GM21447 (cell line): ENCODE measurements at regions not wholly inside any gene's neighbourhood (a gene's known extent, or its start where the extent isn't known, plus 50 kb on each side); places are given as distances from the start of the nearest gene placed in this dataset.
"Not testable (repeated sequence)": the region's sequence is repeated elsewhere in the genome, so short reads cannot be mapped to it uniquely, and the experiment has no call there.

ENCODE experiments used
- ATAC-seq: cut with Tn5 transposase; IDR thresholded peaks from one replicate; pipeline ENCODE4 v1.9.1; 2021; ENCODE audit not compliant: unreplicated experiment

DNA sequence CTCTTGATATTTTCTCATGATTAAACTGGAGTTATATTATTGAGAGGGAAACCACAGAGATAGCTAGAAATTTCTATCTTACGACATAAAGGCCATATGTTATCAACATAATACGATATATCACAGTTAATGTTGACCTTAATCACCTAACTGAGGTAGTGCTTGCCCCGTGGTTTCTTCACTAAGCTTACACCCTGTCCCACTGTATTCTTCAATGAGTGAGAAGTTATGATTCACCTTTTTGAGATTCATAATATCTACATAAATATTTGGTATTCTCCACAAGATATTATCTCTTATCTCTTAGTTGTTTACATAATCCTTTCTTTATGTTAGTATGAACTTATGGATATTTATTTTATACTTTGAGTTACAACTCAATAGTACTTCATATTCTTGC is 1714.1 kb downstream of the BRINP3 start:
- ATAC-seq: no peak

- no peak for ATAC-seq
These were observed 1708.5 kb downstream of the BRINP3 start for GRCh38 chr1:188769181-188769580.

DNA sequence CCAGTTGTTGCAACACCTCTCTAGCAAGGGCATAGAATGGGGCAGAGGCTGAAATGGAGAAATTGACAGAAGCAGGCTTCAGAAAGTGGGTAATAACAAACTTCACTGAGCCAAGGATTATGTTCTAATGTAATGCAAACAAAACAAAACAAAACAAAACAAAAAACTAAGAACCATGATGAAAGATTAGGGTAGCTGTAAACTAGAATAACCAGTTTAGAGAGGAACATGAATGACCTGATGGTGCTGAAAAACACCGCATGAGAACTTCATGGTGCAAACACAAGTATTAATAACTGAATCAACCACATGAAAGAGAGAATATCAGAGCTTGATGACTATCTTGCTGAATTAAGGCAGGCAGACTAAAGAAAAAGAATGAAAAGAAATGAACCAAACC is 1707.7 kb downstream of the BRINP3 start:
- ATAC-seq: no peak

GRCh38 chr1:188778578-188778977 is 1699.1 kb downstream of the BRINP3 start:
- ATAC-seq: no peak

- ATAC-seq: peak; percentile 87
These were observed 1695.3 kb downstream of the BRINP3 start for GRCh38 chr1:188782220-188782841.

DNA sequence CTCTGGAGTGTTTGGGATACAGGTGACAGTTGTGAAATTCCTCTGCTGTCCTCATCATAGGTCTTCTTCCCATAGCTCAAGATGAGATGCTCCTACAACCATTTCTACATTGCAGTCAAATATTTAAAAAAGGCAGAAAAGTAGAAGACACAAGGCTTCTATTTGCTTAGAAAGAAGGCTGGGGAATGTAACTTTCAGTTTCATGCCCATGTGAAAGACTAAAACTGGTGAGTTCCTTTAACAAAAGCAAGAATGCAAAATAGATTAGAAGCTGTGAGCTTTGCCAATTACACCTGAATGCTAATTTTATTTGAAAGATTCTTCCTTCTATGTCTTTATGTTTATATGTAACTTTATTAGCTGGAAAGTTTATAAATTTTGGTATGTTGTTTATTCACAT is 1682.7 kb downstream of the BRINP3 start:
- no peak for ATAC-seq

DNA sequence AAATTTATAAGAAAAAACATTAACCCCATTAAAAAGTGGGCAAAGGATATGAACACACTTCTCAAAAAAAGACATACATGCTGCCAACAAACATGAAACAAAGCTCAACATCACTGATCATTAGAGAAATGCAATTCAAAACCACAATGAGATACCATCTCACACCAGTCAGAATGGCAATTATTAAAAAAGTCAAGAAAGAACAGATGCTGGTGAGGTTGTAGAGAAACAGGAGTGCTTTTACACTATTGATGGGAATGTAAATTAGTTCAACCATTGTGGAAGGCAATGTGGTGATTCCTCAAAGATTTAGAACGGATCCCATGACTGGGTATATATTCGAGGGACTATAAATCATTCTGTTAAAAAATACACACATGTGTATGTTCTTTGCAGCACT is 1665.5 kb downstream of the BRINP3 start:
- not testable (repeated sequence) for ATAC-seq

DNA sequence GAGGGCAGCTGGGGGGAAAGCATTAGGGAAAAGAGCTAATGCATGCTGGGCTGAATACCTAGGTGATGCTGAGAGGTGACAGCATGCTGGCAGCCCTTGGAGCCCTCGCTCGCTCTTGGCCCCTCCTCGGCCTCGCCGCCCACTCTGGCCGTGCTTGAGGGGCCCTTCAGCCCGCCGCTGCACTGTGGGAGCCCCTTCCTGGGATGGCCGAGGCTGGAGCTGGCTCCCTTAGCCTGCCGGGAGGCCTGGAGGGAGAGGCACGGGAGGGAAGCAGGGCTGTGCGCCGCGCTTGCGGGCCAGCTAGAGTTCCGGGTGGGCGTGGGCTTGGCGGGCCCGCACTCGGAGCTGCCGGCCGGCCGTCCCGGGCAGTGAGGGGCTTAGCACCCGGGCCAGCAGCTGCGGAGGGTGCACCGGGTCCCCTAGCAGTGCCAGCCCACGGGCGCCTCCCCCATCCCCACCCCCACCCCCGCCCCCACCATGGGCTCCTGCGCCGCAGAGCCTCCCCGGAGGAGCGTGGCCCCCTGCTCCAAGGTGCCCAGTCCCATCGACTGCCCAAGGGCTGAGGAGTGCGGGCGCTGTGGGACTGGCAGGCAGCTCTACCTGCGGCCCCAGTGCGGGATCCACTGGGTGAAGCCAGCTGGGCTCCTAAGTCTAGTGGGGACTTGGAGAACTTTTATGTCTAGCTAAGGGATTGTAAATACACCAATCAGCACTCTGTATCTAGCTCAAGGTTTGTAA is 1664.7 kb downstream of the BRINP3 start:
- ATAC-seq: not testable (repeated sequence)

- ATAC-seq: no peak
These were observed 1659.8 kb downstream of the BRINP3 start for GRCh38 chr1:188817814-188818213.

DNA sequence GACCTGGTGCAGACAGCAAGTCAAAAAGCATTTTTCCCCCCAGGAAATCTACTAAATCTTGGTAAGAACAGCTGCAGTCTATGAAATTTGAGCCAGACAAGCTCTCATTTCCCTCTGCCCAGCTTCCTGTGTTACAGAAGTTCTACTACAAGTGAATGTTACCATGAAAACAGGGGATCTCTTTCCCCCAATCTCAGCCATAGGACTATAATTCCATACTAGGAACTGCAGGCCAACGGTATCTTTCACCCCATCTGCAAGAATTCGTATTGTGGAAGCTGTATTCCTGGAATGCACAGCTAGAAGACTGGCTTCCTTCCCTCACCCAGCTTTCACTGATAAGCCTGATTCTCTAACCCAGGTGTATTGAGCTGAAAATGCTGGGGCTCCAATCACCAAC is 1655.4 kb downstream of the BRINP3 start:
- no peak for ATAC-seq

- no peak for ATAC-seq
These were observed 1652.2 kb downstream of the BRINP3 start for GRCh38 chr1:188825471-188825870.

DNA sequence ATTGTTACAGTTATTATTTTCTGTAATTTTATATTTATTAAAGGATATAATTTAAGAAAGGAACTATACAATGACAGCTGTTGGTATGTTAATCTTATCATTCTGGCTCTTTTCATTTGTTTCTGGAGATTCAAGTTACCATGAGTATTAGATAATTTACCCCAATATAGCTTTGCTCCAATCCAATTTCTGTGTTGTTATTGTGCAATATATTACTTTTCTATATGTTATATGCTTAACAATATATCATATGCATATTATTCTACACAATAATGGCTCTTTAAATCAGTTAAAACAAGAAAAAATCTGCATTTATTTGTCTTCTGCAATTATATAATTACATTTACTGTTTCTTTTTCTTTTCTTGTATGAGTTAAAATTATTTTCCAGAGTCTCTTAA is 1650.9 kb downstream of the BRINP3 start:
- no peak for ATAC-seq

DNA sequence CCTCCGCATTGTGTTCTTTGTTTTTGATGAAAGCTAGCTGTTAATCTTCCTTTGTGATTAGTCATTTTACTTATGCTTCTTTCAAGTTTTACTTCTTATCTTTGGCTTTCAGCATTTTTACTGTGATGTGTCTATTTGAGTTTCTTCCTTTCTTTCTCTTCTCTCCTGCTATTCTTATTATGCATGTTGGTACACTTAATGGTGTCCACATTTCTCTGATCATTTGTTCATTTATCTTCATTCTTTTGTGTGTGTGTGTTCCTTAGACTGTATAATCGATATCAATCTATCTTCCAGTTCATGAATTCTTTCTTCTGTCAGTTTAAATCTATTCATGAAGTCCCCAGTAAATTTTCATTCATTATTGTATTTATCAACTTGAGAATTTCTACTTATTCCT is 1650.3 kb downstream of the BRINP3 start:
- ATAC-seq: no peak

DNA sequence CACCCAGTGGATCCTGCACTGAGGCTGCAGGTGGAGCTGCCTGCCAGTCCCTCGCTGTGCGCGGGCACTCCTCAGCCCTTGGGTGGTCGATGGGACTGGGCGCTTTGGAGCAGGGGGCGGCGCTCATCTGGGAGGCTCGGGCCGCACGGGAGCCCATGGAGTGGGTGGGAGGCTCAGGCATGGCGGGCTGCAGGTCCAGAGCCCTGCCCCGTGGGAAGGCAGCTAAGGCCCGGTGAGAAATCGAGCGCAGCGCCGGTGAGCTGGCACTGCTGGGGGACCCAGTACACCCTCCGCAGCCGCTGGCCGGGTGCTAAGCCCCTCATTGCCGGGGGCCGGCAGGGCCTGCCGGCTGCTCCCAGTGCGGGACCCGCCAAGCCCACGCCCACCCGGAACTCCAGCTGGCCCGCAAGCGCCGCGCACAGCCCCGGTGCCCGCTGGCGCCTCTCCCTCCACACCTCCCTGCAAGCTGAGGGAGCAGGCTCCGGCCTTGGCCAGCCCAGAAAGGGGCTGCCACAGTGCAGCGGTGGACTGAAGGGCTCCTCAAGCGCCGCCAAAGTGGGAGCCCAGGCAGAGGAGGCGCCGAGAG is 1636.5 kb downstream of the BRINP3 start:
- not testable (repeated sequence) for ATAC-seq

DNA sequence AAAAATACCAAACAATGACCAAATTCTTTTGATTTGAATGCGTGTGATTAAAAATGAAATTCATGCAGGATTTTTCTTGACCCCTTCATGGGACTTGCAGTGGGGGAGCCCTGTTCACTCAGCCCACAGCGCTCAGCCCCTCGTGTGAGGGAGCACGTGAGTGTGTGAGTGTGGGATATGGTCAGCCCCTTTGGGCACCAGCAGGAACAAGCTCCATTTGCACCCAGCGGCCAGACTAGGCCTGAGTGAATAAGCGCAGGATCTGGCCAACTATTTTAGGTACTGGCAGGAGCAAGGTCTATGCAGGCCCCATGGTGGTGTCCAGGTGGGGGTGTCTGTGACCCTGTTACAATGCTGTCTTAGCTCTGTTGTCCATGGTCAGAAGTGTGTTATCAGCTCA is 1631.2 kb downstream of the BRINP3 start:
- no peak for ATAC-seq

DNA sequence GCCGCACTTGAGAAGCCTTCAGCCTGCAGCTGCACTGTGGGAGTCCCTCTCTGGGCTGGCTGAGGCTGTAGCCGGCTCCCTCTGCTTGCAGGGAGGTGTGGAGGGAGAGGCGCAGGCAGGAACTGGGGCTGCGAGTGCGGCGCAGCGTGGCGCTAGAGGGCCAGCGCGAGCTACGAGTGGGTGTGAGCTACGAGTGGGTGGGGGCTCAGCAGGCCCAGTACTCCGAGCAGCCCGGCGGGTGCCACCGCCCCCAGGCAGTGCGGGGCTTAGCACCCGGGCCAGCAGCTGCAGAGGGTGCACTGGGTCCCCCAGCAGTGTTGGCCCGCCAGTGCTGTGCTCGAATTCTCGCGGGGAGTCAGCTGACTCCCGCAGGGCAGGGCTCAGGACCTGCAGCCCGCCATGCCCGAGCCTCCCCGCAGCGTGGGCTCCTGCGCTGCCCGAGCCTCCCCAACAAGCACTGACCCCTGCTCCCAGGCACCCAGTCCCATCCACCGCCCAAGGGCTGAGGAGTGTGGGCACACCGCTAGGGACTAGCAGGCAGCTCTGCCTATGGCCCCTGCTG is 1620.1 kb downstream of the BRINP3 start:
- ATAC-seq: no peak

DNA sequence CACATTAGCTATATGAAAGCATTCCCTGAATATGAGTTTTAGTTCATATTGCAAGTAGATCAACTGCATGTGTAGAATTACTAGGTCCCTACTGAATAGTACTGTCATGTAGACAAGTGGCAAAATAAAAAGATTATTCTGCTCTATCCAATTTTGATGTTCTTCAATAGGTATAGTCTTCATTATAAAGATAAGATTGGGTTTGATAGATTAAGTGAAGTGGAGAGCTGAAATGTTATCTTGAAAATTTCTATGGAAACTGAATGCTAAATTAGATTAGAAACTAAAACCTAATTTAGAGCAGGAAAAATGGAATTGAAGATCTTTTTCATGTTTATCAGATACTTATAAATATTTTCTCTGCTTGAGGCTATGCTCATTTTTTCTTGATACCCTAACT is 1610.0 kb downstream of the BRINP3 start:
- no peak for ATAC-seq

- no peak for ATAC-seq
These were observed 1606.5 kb downstream of the BRINP3 start for GRCh38 chr1:188871164-188871563.

GRCh38 chr1:188872376-188872775 is 1605.3 kb downstream of the BRINP3 start:
- no peak for ATAC-seq

GRCh38 chr1:188877668-188878067 is 1600.0 kb downstream of the BRINP3 start:
- no peak for ATAC-seq

DNA sequence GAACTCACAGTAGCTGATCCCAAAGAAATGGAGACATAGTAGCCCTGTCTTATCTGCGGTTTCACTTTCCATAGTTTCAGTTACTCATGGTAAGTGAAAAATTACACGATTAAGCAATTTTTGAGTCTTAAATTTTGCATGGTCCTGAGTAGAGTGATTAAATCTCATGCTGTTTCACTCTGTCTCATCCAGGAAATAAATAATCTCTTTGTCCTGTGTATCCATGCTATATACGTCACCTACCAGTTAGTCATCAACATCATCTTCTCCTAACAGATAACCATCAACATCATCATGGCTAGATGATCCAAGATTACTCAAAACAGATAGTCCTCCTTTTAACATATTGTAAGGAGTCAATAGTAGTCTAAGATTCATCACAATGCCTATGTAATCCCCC is 1589.3 kb downstream of the BRINP3 start:
- ATAC-seq: no peak

- no peak for ATAC-seq
These were observed 1588.5 kb downstream of the BRINP3 start for GRCh38 chr1:188889166-188889565.
